SK-N-SH (cell line): ENCODE measurements at regions not wholly inside any gene's neighbourhood (a gene's known extent, or its start where the extent isn't known, plus 50 kb on each side); places are given as distances from the start of the nearest gene placed in this dataset.

Source experiments
- CTCF ChIA-PET: fragments of 300-600, 350-600 bp; formaldehyde crosslinking; extraction: SDS; loops from one replicate; lab custom pipeline; 2021; lab: Yijun Ruan, JAX
- POLR2A ChIA-PET: fragments of 350-600 bp; sonication (Branson Sonifier 250); formaldehyde crosslinking; extraction: SDS; loops from one replicate; lab custom pipeline; 2020; ENCODE audit warnings: antibody characterized with exemption, inconsistent platforms; lab: Yijun Ruan, JAX
- DNase-seq: peaks from one replicate; pipeline ENCODE4 v3.0.0; 2012
- H2AFZ ChIP-seq: fragments of 200-600 bp; sonication (generic); 2 replicates; pipeline ENCODE4 v1.8.1; 2016; ENCODE audit warnings: antibody characterized with exemption, mild to moderate bottlenecking, low read depth
- H3F3A ChIP-seq: fragments of 200-600 bp; sonication (generic); replicated peaks from 2 replicates; pipeline ENCODE3; 2016; ENCODE audit warnings: antibody characterized with exemption, mild to moderate bottlenecking; ENCODE audit not compliant: insufficient read depth
- H3K27ac ChIP-seq, 2 experiments: fragments of 200-500 bp in 1 of 2; fragments of 200-600 bp in 1 of 2; sonication (Bioruptor generic) in 1 of 2; sonication (generic), shearing (Covaris generic) in 1 of 2; 2 replicates each; pipeline versions ENCODE4 v1.5.1 to v1.6.1; 2014 to 2016; ENCODE audit warnings: low read depth in 2 of 2, inconsistent platforms in 1 of 2, low read length in 1 of 2, mild to moderate bottlenecking in 1 of 2, mixed read lengths in 1 of 2
- H3K27me3 ChIP-seq: fragments of 200-600 bp; sonication (generic), shearing (Covaris generic); 2 replicates; pipeline ENCODE4 v1.6.1; 2016; ENCODE audit warnings: mixed run types; ENCODE audit not compliant: insufficient read depth
- H3K36me3 ChIP-seq, 2 experiments: fragments of 200-500 bp in 1 of 2; fragments of 200-600 bp in 1 of 2; sonication (Bioruptor generic) in 1 of 2; sonication (generic) in 1 of 2; replicated peaks in 1 of 2; 2 replicates each; pipeline versions ENCODE3 to v1.5.1; 2014 to 2016; ENCODE audit warnings: low read length in 1 of 2, mild to moderate bottlenecking in 1 of 2; ENCODE audit not compliant: insufficient read depth in 2 of 2, control insufficient read depth in 1 of 2
- H3K4me1 ChIP-seq, 2 experiments: fragments of 200-500 bp in 1 of 2; fragments of 200-600 bp in 1 of 2; sonication (Bioruptor generic) in 1 of 2; sonication (generic), shearing (Covaris generic) in 1 of 2; 2 replicates each; pipeline versions ENCODE4 v1.5.1 to v1.6.1; 2014 to 2016; ENCODE audit warnings: low read depth in 1 of 2, low read length in 1 of 2, mixed run types in 1 of 2; ENCODE audit not compliant: insufficient read depth in 2 of 2, control insufficient read depth in 1 of 2
- H3K4me2 ChIP-seq: fragments of 200-600 bp; sonication (generic), shearing (Covaris generic); 2 replicates; pipeline ENCODE4 v1.6.1; 2017; ENCODE audit warnings: mixed run types
- H3K4me3 ChIP-seq, 2 experiments: fragments of 200-500 bp in 1 of 2; fragments of 200-600 bp in 1 of 2; sonication (Bioruptor generic) in 1 of 2; sonication (generic), shearing (Covaris generic) in 1 of 2; 2 replicates each; pipeline versions ENCODE4 v1.5.1 to v1.8.1; 2014 to 2016; ENCODE audit warnings: low read depth in 2 of 2, inconsistent platforms in 1 of 2, low read length in 1 of 2, mild to moderate bottlenecking in 1 of 2, mixed read lengths in 1 of 2, moderate library complexity in 1 of 2
- H3K79me2 ChIP-seq: fragments of 200-600 bp; sonication (generic); 2 replicates; pipeline ENCODE4 v1.8.1; 2017; ENCODE audit warnings: mild to moderate bottlenecking; ENCODE audit not compliant: insufficient read depth
- H3K9ac ChIP-seq: fragments of 200-600 bp; sonication (generic); 2 replicates; pipeline ENCODE4 v1.6.1; 2017; ENCODE audit warnings: mixed run types
- H3K9me2 ChIP-seq: fragments of 200-600 bp; sonication (generic); 2 replicates; pipeline ENCODE4 v1.6.1; 2017; ENCODE audit warnings: mixed run types
- H3K9me3 ChIP-seq: fragments of 200-600 bp; sonication (generic); 2 replicates; pipeline ENCODE4 v1.6.1; 2017; ENCODE audit warnings: mixed run types, mild to moderate bottlenecking, moderate library complexity
- H4K20me1 ChIP-seq: fragments of 200-600 bp; sonication (generic); 2 replicates; pipeline ENCODE4 v1.6.1; 2017; ENCODE audit warnings: mild to moderate bottlenecking, mixed run types; ENCODE audit not compliant: insufficient read depth
- EP300 ChIP-seq, 2 experiments: IDR thresholded peaks; 2 replicates each; pipeline versions ENCODE4 v1.4.0 to v1.6.1; 2012; ENCODE audit warnings: borderline replicate concordance in 1 of 2, low read depth in 1 of 2, low read length in 1 of 2
- FOSL2 ChIP-seq: IDR thresholded peaks from 2 replicates; pipeline ENCODE4 v1.4.0; 2012; ENCODE audit warnings: low read depth, mild to moderate bottlenecking, moderate library complexity, borderline replicate concordance
- GATA2 ChIP-seq: sonication (generic); formaldehyde crosslinking; IDR thresholded peaks from 2 replicates; pipeline ENCODE4 v1.5.0; 2020; ENCODE audit warnings: mild to moderate bottlenecking, missing genetic modification reagents
- MEF2A ChIP-seq: IDR thresholded peaks from 2 replicates; pipeline ENCODE4 v1.4.0; 2012; ENCODE audit warnings: low read depth, borderline replicate concordance
- SIN3A ChIP-seq: IDR thresholded peaks from 2 replicates; pipeline ENCODE4 v1.6.1; 2012; ENCODE audit warnings: low read depth, mild to moderate bottlenecking, low read length, moderate library complexity, borderline replicate concordance
- WGBS: methylation state at CpG from one replicate; pipeline ENCODE4 v1.1.6; 2017; ENCODE audit warnings: low lambda C conversion rate; 5-methylcytosine and 5-hydroxymethylcytosine counted together
- TF ChIP-seq, protein P1 (sequence below): IDR thresholded peaks from 2 replicates; pipeline ENCODE4 v1.6.1; 2012; ENCODE audit warnings: mild to moderate bottlenecking, low read depth, low read length, moderate library complexity
- TF ChIP-seq, protein P2 (sequence below): IDR thresholded peaks from 2 replicates; pipeline ENCODE4 v1.4.0; 2012; ENCODE audit warnings: low read depth
- TF ChIP-seq, protein P3 (sequence below): fragments of 200-600 bp; sonication (generic); IDR thresholded peaks from 2 replicates; pipeline ENCODE4 v1.6.1; 2017; ENCODE audit warnings: antibody characterized with exemption, mild to moderate bottlenecking, moderate library complexity
- TF ChIP-seq, protein P4 (sequence below): IDR thresholded peaks from 2 replicates; pipeline ENCODE4 v1.4.0; 2012; ENCODE audit warnings: low read depth, borderline replicate concordance
- TF ChIP-seq, protein P5 (sequence below): IDR thresholded peaks from 2 replicates; pipeline ENCODE4 v1.4.0; 2012; ENCODE audit warnings: low read depth, borderline replicate concordance

DNA sequence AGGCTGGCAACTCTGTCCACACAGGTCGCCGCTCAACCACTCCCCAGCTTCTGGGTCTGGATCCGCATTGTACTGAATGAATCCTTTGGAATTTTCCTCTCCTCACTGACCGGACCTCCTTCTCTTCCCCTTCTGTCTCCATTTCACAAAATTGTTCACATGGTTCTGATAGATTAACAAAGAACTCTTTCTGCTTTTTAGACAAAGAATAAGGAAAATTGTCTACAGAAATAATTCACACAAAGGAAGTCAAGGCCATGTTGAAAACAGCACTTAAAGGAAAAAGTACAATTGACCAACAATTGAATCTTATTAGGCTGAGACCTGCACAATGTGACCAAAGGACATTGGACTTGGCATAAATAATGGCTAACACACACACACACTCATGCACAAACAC lies 73.6 kb upstream of the GLI2 start:
- WGBS = 81% methylated on average over 4 of the region's 4 CpGs
- ChIA-PET CTCF (no interaction called here), POLR2A (no interaction called here)
- TF ChIP-seq, protein P1, sequence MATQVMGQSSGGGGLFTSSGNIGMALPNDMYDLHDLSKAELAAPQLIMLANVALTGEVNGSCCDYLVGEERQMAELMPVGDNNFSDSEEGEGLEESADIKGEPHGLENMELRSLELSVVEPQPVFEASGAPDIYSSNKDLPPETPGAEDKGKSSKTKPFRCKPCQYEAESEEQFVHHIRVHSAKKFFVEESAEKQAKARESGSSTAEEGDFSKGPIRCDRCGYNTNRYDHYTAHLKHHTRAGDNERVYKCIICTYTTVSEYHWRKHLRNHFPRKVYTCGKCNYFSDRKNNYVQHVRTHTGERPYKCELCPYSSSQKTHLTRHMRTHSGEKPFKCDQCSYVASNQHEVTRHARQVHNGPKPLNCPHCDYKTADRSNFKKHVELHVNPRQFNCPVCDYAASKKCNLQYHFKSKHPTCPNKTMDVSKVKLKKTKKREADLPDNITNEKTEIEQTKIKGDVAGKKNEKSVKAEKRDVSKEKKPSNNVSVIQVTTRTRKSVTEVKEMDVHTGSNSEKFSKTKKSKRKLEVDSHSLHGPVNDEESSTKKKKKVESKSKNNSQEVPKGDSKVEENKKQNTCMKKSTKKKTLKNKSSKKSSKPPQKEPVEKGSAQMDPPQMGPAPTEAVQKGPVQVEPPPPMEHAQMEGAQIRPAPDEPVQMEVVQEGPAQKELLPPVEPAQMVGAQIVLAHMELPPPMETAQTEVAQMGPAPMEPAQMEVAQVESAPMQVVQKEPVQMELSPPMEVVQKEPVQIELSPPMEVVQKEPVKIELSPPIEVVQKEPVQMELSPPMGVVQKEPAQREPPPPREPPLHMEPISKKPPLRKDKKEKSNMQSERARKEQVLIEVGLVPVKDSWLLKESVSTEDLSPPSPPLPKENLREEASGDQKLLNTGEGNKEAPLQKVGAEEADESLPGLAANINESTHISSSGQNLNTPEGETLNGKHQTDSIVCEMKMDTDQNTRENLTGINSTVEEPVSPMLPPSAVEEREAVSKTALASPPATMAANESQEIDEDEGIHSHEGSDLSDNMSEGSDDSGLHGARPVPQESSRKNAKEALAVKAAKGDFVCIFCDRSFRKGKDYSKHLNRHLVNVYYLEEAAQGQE = no peak
- TF ChIP-seq, protein P2, sequence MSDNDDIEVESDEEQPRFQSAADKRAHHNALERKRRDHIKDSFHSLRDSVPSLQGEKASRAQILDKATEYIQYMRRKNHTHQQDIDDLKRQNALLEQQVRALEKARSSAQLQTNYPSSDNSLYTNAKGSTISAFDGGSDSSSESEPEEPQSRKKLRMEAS = no peak
- TF ChIP-seq, protein P3, sequence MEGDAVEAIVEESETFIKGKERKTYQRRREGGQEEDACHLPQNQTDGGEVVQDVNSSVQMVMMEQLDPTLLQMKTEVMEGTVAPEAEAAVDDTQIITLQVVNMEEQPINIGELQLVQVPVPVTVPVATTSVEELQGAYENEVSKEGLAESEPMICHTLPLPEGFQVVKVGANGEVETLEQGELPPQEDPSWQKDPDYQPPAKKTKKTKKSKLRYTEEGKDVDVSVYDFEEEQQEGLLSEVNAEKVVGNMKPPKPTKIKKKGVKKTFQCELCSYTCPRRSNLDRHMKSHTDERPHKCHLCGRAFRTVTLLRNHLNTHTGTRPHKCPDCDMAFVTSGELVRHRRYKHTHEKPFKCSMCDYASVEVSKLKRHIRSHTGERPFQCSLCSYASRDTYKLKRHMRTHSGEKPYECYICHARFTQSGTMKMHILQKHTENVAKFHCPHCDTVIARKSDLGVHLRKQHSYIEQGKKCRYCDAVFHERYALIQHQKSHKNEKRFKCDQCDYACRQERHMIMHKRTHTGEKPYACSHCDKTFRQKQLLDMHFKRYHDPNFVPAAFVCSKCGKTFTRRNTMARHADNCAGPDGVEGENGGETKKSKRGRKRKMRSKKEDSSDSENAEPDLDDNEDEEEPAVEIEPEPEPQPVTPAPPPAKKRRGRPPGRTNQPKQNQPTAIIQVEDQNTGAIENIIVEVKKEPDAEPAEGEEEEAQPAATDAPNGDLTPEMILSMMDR = no peak
- TF ChIP-seq, protein P4, sequence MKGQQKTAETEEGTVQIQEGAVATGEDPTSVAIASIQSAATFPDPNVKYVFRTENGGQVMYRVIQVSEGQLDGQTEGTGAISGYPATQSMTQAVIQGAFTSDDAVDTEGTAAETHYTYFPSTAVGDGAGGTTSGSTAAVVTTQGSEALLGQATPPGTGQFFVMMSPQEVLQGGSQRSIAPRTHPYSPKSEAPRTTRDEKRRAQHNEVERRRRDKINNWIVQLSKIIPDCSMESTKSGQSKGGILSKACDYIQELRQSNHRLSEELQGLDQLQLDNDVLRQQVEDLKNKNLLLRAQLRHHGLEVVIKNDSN = no peak
- no peak for TF ChIP-seq EP300 (IDR thresholded peaks at IDR 0.05; ENCODE audit: borderline replicate concordance in 1 of 2, low read depth in 1 of 2, low read length in 1 of 2)
- TF ChIP-seq GATA2 (CRISPR knock-in tag) = no peak
- Histone ChIP-seq H3F3A (no peaks in the 10 kb centered on the region), H2AFZ (no peak overlapping the region), H3K9me3 (peaks cover 11% of the 10 kb centered on the region; the same call in 1 of the 2 replicates), H3K4me2 (no peak overlapping the region), H3K27ac (no peak overlapping the region), H3K79me2 (no peaks in the 10 kb centered on the region), H4K20me1 (no peaks in the 10 kb centered on the region), H3K4me1 (no peaks in the 10 kb centered on the region; a peak in 1 of 4 replicates), H3K4me3 (no peak overlapping the region), H3K27me3 (no peaks in the 10 kb centered on the region; the same call in 1 of the 2 replicates), H3K9ac (no peak overlapping the region), H3K9me2 (no peaks in the 10 kb centered on the region), H3K36me3 (no peaks in the 10 kb centered on the region)
- DNase-seq = no peak

DNA sequence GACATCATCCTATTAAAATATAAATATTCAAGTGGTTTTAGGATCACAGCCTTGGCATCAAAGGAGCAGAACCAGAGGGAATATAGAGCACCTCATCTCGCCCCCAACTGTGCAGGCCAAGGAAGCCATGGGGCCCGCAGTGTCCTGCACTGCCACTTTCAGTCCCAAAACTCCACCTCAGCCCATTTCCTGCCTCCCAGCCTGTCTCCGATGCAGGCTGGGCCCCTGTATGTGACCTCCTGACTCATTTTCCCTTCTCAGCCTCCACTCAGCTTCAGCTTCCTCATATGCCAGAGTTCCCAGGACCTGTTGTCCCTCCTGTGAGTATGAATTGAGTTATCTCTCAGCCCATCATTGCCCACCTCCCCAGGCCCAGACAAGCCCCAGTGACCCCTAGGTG lies 72.9 kb upstream of the GLI2 start:
- H3K9ac ChIP-seq = no peak overlapping the region
- H3K4me2 ChIP-seq = no peak overlapping the region
- CTCF ChIA-PET = no interaction called here
- 73% methylated on average over 3 of the region's 3 CpGs for WGBS
- TF ChIP-seq, protein P5, sequence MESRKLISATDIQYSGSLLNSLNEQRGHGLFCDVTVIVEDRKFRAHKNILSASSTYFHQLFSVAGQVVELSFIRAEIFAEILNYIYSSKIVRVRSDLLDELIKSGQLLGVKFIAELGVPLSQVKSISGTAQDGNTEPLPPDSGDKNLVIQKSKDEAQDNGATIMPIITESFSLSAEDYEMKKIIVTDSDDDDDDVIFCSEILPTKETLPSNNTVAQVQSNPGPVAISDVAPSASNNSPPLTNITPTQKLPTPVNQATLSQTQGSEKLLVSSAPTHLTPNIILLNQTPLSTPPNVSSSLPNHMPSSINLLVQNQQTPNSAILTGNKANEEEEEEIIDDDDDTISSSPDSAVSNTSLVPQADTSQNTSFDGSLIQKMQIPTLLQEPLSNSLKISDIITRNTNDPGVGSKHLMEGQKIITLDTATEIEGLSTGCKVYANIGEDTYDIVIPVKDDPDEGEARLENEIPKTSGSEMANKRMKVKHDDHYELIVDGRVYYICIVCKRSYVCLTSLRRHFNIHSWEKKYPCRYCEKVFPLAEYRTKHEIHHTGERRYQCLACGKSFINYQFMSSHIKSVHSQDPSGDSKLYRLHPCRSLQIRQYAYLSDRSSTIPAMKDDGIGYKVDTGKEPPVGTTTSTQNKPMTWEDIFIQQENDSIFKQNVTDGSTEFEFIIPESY = no peak
- TF ChIP-seq MEF2A (no peak), SIN3A (no peak), FOSL2 (no peak)
- TF ChIP-seq, all 33 proteins: peak for 0
- H3K4me1 ChIP-seq = no peaks in the 10 kb centered on the region; a peak in 1 of 4 replicates
- no peaks in the 10 kb centered on the region for H3K9me2 ChIP-seq
- POLR2A ChIA-PET = no interaction called here
- H3K9me3 ChIP-seq = peaks cover 11% of the 10 kb centered on the region; the same call in 1 of the 2 replicates
- no peaks in the 10 kb centered on the region for H3K79me2 ChIP-seq
- H4K20me1 ChIP-seq = no peaks in the 10 kb centered on the region
- no peaks in the 10 kb centered on the region for H3F3A ChIP-seq
- H3K27me3 ChIP-seq = no peaks in the 10 kb centered on the region; the same call in 1 of the 2 replicates
- H2AFZ ChIP-seq = no peak overlapping the region
- H3K27ac ChIP-seq = no peak overlapping the region
- H3K36me3 ChIP-seq = no peaks in the 10 kb centered on the region
- H3K4me3 ChIP-seq = no peak overlapping the region
- DNase-seq = no peak
